Stimulated activated CD4-positive, alpha-beta T cell treated with anti-CD3 and anti-CD28 coated beads, TNF-alpha, amount 100 ng/mL, for 1 hour (primary cell): ENCODE measurements at regions not wholly inside any gene's neighbourhood (a gene's known extent, or its start where the extent isn't known, plus 50 kb on each side); places are given as distances from the start of the nearest gene placed in this dataset.
"Not testable (repeated sequence)": the region's sequence is repeated elsewhere in the genome, so short reads cannot be mapped to it uniquely, and the experiment has no call there.

ENCODE experiments used
- DNase-seq, 3 donors: peaks; one replicate each; pipeline ENCODE4 v3.0.0-alpha.2; 2020; ENCODE audit warnings: low read depth in 3 of 3, low spot score in 1 of 3

GRCh38 chr7:9200626-9201025 is 767.2 kb downstream of the NXPH1 start:
- no peak for DNase-seq

- no peak for DNase-seq
Observed at GRCh38 chr7:9201928-9202327, 768.5 kb downstream of the NXPH1 start.

- no peak for DNase-seq
Observed at GRCh38 chr7:9204571-9204970, 771.2 kb downstream of the NXPH1 start.

- no peak for DNase-seq
Observed at GRCh38 chr7:9210114-9210513, 776.7 kb downstream of the NXPH1 start.

- DNase-seq, result no peak
Observed at GRCh38 chr7:9217204-9217603, 783.8 kb downstream of the NXPH1 start.

GRCh38 chr7:9226500-9226899 is 793.1 kb downstream of the NXPH1 start:
- no peak for DNase-seq

- DNase-seq, result no peak
Observed at GRCh38 chr7:9231630-9232121, 798.3 kb downstream of the NXPH1 start.

- DNase-seq, result no peak
Observed at GRCh38 chr7:9240001-9240400, 806.6 kb downstream of the NXPH1 start.

- no peak for DNase-seq
Observed at GRCh38 chr7:9241826-9242225, 808.4 kb downstream of the NXPH1 start.

- DNase-seq, result no peak
Observed at GRCh38 chr7:9242636-9243035, 809.2 kb downstream of the NXPH1 start.

GRCh38 chr7:9250876-9251275 is 817.5 kb downstream of the NXPH1 start:
- no peak for DNase-seq

GRCh38 chr7:9264395-9264794 is 831.0 kb downstream of the NXPH1 start:
- no peak for DNase-seq

GRCh38 chr7:9280088-9280487 is 846.7 kb downstream of the NXPH1 start:
- DNase-seq, result no peak

- no peak for DNase-seq
Observed at GRCh38 chr7:9283246-9283645, 849.8 kb downstream of the NXPH1 start.

GRCh38 chr7:9302436-9302835 is 869.0 kb downstream of the NXPH1 start:
- no peak for DNase-seq

GRCh38 chr7:9307131-9307530 is 873.7 kb downstream of the NXPH1 start:
- no peak for DNase-seq

- no peak for DNase-seq
Observed at GRCh38 chr7:9324513-9324912, 891.1 kb downstream of the NXPH1 start.

- no peak for DNase-seq
Observed at GRCh38 chr7:9328296-9328695, 894.9 kb downstream of the NXPH1 start.

- DNase-seq, result no peak
Observed at GRCh38 chr7:9349625-9350024, 916.2 kb downstream of the NXPH1 start.

- DNase-seq, result no peak
Observed at GRCh38 chr7:9391221-9391620, 957.8 kb downstream of the NXPH1 start.

- DNase-seq, result no peak
Observed at GRCh38 chr7:9391984-9392383, 958.6 kb downstream of the NXPH1 start.

- not testable (repeated sequence) for DNase-seq
Observed at GRCh38 chr7:9404386-9404785, 971.0 kb downstream of the NXPH1 start.

- DNase-seq, result no peak
Observed at GRCh38 chr7:9407816-9408215, 974.4 kb downstream of the NXPH1 start.

GRCh38 chr7:9453521-9453920 is 1020.1 kb downstream of the NXPH1 start:
- no peak for DNase-seq
